ENCODE measurements at regions not wholly inside any gene's neighbourhood (a gene's known extent, or its start where the extent isn't known, plus 50 kb on each side); places are given as distances from the start of the nearest gene placed in this dataset.

DNA sequence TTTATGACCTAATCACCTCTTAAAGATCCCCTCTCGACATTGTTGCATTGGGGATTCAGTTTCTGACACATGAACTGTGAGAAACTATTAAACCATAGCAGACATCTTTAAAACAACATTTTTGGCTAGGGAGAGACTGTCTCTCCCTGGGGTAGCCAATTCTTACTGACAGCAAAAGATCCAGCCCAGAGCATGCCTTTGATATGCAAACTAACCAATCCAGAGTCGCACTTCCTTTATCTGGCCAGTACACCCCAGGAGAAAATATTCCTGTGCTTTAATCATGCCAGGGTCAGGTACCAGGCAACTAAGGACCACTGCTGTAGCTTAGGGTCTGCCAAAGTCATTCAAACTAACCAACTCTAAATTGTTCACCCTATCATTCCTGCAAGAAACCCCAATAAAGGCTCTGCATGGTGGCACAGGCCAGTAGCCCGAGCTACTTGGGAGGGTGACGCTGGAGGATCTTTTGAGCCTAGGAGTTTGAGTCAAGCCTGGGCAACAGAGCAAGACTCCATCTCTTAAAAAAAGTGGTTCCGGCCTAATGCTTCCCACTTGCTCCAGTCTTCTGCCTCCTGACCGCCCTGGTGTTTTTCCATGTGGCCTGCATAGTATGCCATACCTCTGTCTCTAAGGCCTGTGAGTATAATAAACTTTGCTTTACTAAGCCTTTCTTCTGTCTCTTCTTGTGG is 62.3 kb upstream of the DAPK1 start:
- ATAC-seq (no peak), DNase-seq (ENCODE audit: low read depth, low spot score) (no peak)
- H3K9ac ChIP-seq (ENCODE audit: low read length), result no peak overlapping the region
- TF ChIP-seq JUND (IDR thresholded peaks at IDR 0.05), result no peak
- TF ChIP-seq ZFX (IDR thresholded peaks at IDR 0.05), result no peak
- no peak for TF ChIP-seq POLR2A (IDR thresholded peaks at IDR 0.05; ENCODE audit: borderline replicate concordance, extremely low read depth, insufficient read depth, insufficient read length)
- TF ChIP-seq SP1 (IDR thresholded peaks at IDR 0.05; ENCODE audit: low read depth), result no peak
- no peak for TF ChIP-seq POLR2AphosphoS5 (IDR thresholded peaks at IDR 0.05; ENCODE audit: low read depth, low read length)
- TF ChIP-seq TCF7L2 (IDR thresholded peaks at IDR 0.05; ENCODE audit: borderline replicate concordance, extremely low read depth, insufficient read depth, insufficient read length), result no peak
- TF ChIP-seq CTCF (IDR thresholded peaks at IDR 0.05 in 2 of 3, conservative IDR thresholded peaks at IDR 0.05 in 1 of 3; ENCODE audit: borderline replicate concordance in 1 of 3, insufficient read depth in 1 of 3, low read depth in 2 of 3, low read length in 2 of 3), result no peak
- no peak for TF ChIP-seq EZH2phosphoT487 (IDR thresholded peaks at IDR 0.05; ENCODE audit: borderline replicate concordance)
- TF ChIP-seq RAD21 (IDR thresholded peaks at IDR 0.05; ENCODE audit: low read depth), result no peak
- TF ChIP-seq, protein P1, sequence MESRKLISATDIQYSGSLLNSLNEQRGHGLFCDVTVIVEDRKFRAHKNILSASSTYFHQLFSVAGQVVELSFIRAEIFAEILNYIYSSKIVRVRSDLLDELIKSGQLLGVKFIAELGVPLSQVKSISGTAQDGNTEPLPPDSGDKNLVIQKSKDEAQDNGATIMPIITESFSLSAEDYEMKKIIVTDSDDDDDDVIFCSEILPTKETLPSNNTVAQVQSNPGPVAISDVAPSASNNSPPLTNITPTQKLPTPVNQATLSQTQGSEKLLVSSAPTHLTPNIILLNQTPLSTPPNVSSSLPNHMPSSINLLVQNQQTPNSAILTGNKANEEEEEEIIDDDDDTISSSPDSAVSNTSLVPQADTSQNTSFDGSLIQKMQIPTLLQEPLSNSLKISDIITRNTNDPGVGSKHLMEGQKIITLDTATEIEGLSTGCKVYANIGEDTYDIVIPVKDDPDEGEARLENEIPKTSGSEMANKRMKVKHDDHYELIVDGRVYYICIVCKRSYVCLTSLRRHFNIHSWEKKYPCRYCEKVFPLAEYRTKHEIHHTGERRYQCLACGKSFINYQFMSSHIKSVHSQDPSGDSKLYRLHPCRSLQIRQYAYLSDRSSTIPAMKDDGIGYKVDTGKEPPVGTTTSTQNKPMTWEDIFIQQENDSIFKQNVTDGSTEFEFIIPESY (IDR thresholded peaks at IDR 0.05; ENCODE audit: extremely low read depth, insufficient replicate concordance, low read length), result no peak
- TF ChIP-seq CEBPB (IDR thresholded peaks at IDR 0.05; ENCODE audit: low read depth), result no peak
- no peak for TF ChIP-seq ELF1 (IDR thresholded peaks at IDR 0.05; ENCODE audit: borderline replicate concordance, low read depth)
- TF ChIP-seq, protein P2, sequence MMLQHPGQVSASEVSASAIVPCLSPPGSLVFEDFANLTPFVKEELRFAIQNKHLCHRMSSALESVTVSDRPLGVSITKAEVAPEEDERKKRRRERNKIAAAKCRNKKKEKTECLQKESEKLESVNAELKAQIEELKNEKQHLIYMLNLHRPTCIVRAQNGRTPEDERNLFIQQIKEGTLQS (IDR thresholded peaks at IDR 0.05), result no peak
- TF ChIP-seq FOSL1 (IDR thresholded peaks at IDR 0.05; ENCODE audit: low read depth), result no peak
- TF ChIP-seq SRF (IDR thresholded peaks at IDR 0.05; ENCODE audit: low read depth), result no peak
- no peak for TF ChIP-seq EGR1 (IDR thresholded peaks at IDR 0.05; ENCODE audit: low read depth)
- TF ChIP-seq REST (IDR thresholded peaks at IDR 0.05; ENCODE audit: low read depth), result no peak
- TF ChIP-seq ZNF274 (IDR thresholded peaks at IDR 0.05; ENCODE audit: low read depth, low read length), result no peak
- no peak for TF ChIP-seq CBX3 (IDR thresholded peaks at IDR 0.05; ENCODE audit: low read depth)
- intact Hi-C loops (cut with micrococcal nuclease), result no loop called here
- H3K79me2 ChIP-seq (ENCODE audit: insufficient read depth, low read length), result no peaks in the 10 kb centered on the region
- H3K4me3 ChIP-seq (replicated peaks in 1 of 2; ENCODE audit: low read depth in 1 of 2, low read length in 2 of 2), result no peak overlapping the region
- no peaks in the 10 kb centered on the region for H3K9me2 ChIP-seq (ENCODE audit: insufficient read depth)
- no peaks in the 10 kb centered on the region for H3K27me3 ChIP-seq (ENCODE audit: insufficient read depth, low read length)
- RAD21 ChIA-PET (ENCODE audit: low non-redundant PET in 1 of 2, low total read pairs in 2 of 2, uncharacterized antibody in 2 of 2, unreplicated experiment in 2 of 2), result no interaction called here
- no peak overlapping the region for H3K27ac ChIP-seq (ENCODE audit: low read depth, low read length)
- H3K4me2 ChIP-seq (ENCODE audit: low read length), result no peak overlapping the region
- no peaks in the 10 kb centered on the region for H3K4me1 ChIP-seq (ENCODE audit: control insufficient read depth in 1 of 2, insufficient read depth in 2 of 2, low read length in 2 of 2)
- POLR2A ChIA-PET, result no interaction called here
- no peak overlapping the region for H2AFZ ChIP-seq (ENCODE audit: low read depth, low read length, poor library complexity, severe bottlenecking)
- BruUV-seq (replicated peaks), result no TSS peak
- CTCF ChIA-PET, result no interaction called here
- no peaks in the 10 kb centered on the region for H3K9me3 ChIP-seq (ENCODE audit: control insufficient read depth in 1 of 2, insufficient read depth in 1 of 2, low read depth in 1 of 2, low read length in 2 of 2)
- H3K36me3 ChIP-seq (ENCODE audit: control insufficient read depth in 1 of 2, insufficient read depth in 2 of 2, low read length in 2 of 2), result no peaks in the 10 kb centered on the region
- no peaks in the 10 kb centered on the region for H4K20me1 ChIP-seq (ENCODE audit: insufficient read depth)

Data from HCT116 (cell line).